OCI-LY1 (cell line): ENCODE measurements at regions not wholly inside any gene's neighbourhood (a gene's known extent, or its start where the extent isn't known, plus 50 kb on each side); places are given as distances from the start of the nearest gene placed in this dataset.

Experiments used
- CTCF ChIP-seq: fragments of 200-600 bp; sonication (generic), shearing (Covaris generic); IDR thresholded peaks from 2 replicates; pipeline ENCODE4 v1.5.1; 2017; ENCODE audit warnings: mild to moderate bottlenecking, antibody characterized with exemption, low read length, moderate library complexity, mixed read lengths
- EZH2 ChIP-seq: fragments of 200-600 bp; sonication (generic), shearing (Covaris generic); IDR thresholded peaks from 2 replicates; pipeline ENCODE4 v1.8.0; 2017; ENCODE audit warnings: borderline replicate concordance, mixed run types, mild to moderate bottlenecking, antibody characterized with exemption, low read length, moderate library complexity, mixed read lengths

- TF ChIP-seq CTCF = no peak
- TF ChIP-seq EZH2 = no peak
These were observed 99.6 kb upstream of the SNTG2 start for GRCh38 chr2:851078-851477.
